Neural crest cell (in vitro differentiated cells): ENCODE measurements at regions not wholly inside any gene's neighbourhood (a gene's known extent, or its start where the extent isn't known, plus 50 kb on each side); places are given as distances from the start of the nearest gene placed in this dataset.
"Not testable (repeated sequence)": the region's sequence is repeated elsewhere in the genome, so short reads cannot be mapped to it uniquely, and the experiment has no call there.

Source experiments
- DNase-seq: peaks from one replicate; pipeline ENCODE4 v3.0.0; 2021; ENCODE audit warnings: low read depth, mixed read lengths, low spot score
- H3K27ac Mint-ChIP-seq: one replicate; pipeline ENCODE4 v1.8.0; 2021; ENCODE audit warnings: mild to moderate bottlenecking, mixed read lengths; ENCODE audit not compliant: unreplicated experiment
- H3K27me3 Mint-ChIP-seq: 2 replicates; pipeline ENCODE4 v1.8.0; 2021; ENCODE audit warnings: low read depth, mild to moderate bottlenecking, mixed read lengths
- H3K36me3 Mint-ChIP-seq: 2 replicates; pipeline ENCODE4 v1.8.0; 2021; ENCODE audit warnings: low read depth, mild to moderate bottlenecking, mixed read lengths
- H3K4me1 Mint-ChIP-seq: 2 replicates; pipeline ENCODE4 v1.8.0; 2021; ENCODE audit warnings: mixed read lengths
- H3K4me3 Mint-ChIP-seq: one replicate; pipeline ENCODE4 v1.8.0; 2021; ENCODE audit warnings: mild to moderate bottlenecking, mixed read lengths
- H3K9me3 Mint-ChIP-seq: 2 replicates; pipeline ENCODE4 v1.8.0; 2021; ENCODE audit warnings: mixed read lengths

DNA sequence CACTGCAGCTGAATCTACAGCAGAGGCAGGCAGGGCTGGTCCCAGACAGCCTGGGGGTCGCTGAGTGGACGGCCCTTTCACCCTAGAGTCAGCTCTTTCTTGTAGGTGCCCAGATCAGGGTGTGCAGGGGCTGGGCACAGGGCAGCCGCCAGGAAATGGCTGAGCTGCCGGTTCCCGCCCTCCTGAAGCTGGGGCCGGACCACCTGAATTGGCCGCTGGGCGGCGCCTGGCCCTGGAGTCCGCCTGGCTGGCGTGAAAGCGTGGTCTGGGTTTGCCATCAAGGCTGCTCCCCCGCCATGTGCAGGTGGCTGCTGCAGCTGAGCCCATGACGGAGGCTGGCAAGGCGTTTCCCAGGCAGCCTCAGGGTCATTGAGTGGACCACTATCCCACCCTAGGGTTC lies 85.7 kb downstream of the POTEM start:
- not testable (repeated sequence) for H3K27ac Mint-ChIP-seq, H3K4me3 Mint-ChIP-seq, H3K4me1 Mint-ChIP-seq, H3K27me3 Mint-ChIP-seq, H3K9me3 Mint-ChIP-seq, H3K36me3 Mint-ChIP-seq, DNase-seq

DNA sequence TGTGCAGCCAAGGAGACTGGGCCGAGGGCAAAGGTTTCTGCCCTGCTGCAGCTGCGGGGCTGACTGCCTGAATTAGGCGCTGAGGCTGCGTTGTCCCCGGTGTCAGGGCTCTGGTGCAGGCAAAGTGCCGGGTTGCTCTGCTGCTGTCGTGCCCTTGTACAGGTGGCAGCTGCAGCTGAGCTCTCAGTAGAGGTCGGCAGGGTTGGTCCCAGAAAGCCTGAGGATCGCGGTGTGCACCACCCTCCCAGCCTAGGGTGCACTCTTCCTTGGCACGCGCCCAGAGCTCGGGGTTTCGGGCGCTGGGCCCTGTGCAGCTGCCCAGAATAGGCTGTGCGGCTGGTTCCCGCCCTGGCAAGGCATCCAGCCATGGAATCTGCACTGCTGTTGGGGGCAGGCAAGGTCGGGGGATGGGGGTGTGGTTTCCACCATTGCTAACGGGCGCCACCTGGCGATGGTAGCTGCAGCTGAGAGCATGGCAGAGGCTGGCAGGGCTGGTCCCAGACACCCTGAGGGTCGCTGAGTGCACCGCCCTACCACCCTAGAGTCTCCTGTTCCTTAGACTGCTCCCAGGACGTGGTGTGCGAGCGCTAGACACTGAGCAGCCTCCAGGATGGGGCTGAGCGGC lies 86.3 kb downstream of the POTEM start:
- H3K4me3 Mint-ChIP-seq, H3K9me3 Mint-ChIP-seq, H3K27me3 Mint-ChIP-seq, H3K4me1 Mint-ChIP-seq, H3K27ac Mint-ChIP-seq, H3K36me3 Mint-ChIP-seq, DNase-seq: not testable (repeated sequence)

DNA sequence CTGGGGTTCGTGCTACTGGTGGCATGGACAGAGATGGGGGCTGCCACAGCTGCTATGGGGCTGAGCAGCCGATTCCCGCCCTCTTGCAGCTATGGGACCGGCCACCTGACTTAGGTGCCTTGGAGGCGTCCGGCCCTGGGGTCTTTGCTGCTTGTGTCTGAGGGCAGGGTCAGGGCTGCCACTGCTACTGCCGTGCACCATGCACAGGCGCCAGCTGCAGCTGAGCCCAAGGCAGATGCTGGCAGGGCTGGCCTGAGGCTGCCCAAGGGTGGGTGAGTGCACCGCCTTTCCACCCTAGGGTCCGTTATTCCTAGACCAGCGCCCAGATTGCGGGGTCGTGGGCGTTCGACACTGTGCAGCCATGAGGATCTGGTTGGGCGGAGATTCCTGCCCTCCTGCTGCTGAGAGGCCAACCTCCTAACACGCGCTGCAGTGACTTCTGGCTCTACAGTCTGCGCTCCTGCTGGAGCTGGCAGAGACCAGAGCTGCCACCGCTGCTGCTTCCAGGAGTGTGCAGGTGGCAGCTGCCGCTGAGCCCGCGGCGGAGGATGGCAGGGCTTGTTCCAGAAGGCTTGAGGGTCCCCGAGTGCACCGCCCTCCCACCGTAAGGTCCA lies 87.0 kb downstream of the POTEM start:
- H3K4me3 Mint-ChIP-seq, DNase-seq, H3K4me1 Mint-ChIP-seq, H3K9me3 Mint-ChIP-seq, H3K27ac Mint-ChIP-seq, H3K27me3 Mint-ChIP-seq, H3K36me3 Mint-ChIP-seq: not testable (repeated sequence)

DNA sequence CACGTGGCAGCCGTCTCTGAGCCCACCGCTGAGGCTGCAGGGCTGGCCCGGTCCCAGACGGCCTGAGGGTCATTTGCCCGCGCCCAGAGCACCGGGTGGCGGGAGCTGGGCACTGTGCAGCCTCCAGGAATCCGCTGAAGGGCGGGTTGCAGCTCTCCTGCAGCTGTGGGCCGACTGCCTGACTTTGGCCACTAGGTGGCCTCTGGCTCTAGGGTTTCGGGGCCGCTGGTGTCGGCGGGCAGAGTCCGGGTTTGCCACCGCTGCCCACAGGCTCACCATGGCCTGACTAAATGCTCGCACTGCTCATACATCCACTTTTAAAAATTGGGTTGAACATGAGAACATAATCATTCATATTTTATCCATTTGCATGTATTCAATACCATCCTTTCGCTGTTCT lies 87.7 kb downstream of the POTEM start:
- H3K4me3 Mint-ChIP-seq, H3K9me3 Mint-ChIP-seq, DNase-seq, H3K4me1 Mint-ChIP-seq, H3K27me3 Mint-ChIP-seq, H3K36me3 Mint-ChIP-seq, H3K27ac Mint-ChIP-seq: not testable (repeated sequence)

DNA sequence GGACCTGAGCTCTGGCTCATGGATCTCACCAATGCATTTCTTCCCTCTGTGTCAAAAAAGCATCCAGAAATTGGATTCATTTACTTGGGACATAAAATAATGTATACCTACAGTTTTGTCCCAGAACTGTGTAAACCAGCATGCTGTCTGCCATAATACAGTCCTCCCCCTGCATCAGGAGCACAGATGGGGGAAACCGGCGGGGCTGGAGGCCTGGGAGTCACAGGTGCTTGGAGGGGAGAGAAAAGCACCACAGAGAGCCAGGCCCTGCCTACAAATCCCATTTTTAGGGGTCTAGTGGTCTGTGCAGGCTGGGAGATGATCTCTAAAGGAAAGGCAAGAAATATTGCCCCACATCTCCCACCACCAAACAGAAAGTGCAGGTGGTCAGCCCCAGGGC lies 91.8 kb downstream of the POTEM start:
- not testable (repeated sequence) for H3K27ac Mint-ChIP-seq, H3K4me3 Mint-ChIP-seq, DNase-seq, H3K4me1 Mint-ChIP-seq, H3K9me3 Mint-ChIP-seq, H3K27me3 Mint-ChIP-seq, H3K36me3 Mint-ChIP-seq

DNA sequence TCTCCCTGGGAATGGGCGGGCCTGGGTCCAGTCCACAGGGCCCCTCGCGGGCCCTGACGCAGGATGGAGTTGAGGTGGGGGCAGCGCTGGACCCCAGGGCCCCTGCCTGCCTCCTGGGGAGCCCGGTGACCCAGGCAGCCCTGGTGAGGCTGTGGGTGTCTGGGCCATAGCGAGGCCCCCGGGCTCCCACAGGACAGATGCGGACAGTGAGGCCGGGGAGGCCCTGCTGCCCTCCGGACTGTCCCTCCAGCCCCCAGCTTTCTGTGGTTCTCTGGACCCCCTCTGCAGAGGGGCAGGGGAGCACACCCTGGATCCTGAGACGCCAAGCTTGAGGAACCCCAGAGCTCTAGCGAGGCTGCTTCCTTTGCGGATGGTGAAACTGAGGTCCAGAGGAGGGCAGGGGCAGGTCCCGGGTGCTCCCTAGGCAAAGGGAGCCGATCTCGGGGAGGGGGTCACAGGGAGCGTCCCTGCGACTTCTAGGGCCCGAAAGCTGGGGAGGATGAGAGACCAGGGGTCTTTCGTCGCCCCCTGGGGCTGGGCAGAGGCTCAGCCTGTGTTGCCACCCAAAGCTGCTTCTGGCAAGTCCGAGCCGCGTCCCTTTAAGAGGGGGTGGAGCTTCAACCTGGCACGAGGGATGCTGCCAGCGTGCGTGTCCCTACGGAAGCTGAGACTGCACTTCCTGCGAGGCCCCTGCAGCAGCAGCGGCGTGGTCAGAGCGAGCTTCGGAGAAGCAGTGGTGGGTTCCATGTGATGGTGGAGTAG lies 94.6 kb downstream of the POTEM start:
- not testable (repeated sequence) for H3K4me3 Mint-ChIP-seq, H3K27ac Mint-ChIP-seq, H3K27me3 Mint-ChIP-seq, H3K9me3 Mint-ChIP-seq, H3K36me3 Mint-ChIP-seq, DNase-seq, H3K4me1 Mint-ChIP-seq

DNA sequence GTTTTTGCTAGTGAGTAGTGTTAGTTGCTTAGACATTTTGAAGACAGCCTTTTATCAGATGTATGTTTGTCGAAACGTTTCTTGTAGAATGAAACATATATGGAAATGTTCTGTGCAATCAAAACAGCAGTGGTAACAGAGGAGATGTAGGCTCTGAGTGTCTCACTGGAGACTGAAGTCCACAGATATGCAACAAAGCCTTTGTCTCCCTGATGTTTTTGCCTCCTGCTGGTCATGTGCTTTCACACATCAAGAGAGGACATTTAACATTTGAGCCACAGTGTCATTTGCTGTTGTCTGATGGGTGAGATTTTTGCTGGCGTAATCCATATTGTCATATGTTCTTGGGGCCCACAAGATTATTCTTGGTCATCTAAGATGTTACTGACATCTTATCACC lies 101.7 kb downstream of the POTEM start:
- not testable (repeated sequence) for H3K4me3 Mint-ChIP-seq, H3K36me3 Mint-ChIP-seq, H3K4me1 Mint-ChIP-seq, H3K27me3 Mint-ChIP-seq, DNase-seq, H3K27ac Mint-ChIP-seq, H3K9me3 Mint-ChIP-seq

DNA sequence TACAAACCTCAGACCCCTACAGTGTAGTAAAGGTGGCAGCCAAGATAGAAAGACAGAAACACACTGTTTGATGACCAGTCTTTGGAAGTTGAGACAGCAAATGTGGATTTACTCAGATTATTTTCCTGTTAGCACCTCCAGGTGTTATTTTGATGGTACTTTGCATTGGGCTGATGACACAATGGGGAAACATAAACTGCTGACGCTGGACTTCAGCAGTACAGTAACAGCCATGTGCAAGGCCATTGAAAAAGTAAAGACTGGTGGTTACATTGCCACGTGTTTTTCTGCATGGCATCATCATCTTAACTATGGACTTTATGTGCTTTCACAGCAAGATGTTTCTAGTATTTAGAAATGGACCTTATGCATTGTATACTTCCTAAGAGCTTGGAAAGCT lies 105.3 kb downstream of the POTEM start:
- DNase-seq, H3K4me1 Mint-ChIP-seq, H3K27me3 Mint-ChIP-seq, H3K27ac Mint-ChIP-seq, H3K36me3 Mint-ChIP-seq, H3K9me3 Mint-ChIP-seq, H3K4me3 Mint-ChIP-seq: not testable (repeated sequence)

DNA sequence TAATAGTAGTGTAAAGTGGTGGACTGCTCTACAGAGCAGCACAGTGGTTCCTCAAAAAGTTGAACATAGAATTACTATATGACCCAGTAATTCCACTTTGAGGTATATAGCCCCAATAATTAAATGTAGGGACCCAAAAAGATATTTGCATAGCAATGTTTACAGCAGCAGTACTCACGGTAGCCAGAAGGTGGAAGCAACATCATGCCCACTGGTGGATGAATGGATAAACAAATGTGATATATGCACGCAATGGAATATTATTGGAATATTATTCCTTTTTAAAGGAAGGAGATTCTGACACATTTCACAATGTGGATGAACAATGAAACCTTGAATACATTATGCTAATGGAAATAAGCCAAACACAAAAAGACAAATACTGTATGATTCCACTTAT lies 121.4 kb downstream of the POTEM start:
- H3K36me3 Mint-ChIP-seq, H3K27ac Mint-ChIP-seq, H3K4me3 Mint-ChIP-seq, H3K27me3 Mint-ChIP-seq, DNase-seq, H3K4me1 Mint-ChIP-seq, H3K9me3 Mint-ChIP-seq: not testable (repeated sequence)

DNA sequence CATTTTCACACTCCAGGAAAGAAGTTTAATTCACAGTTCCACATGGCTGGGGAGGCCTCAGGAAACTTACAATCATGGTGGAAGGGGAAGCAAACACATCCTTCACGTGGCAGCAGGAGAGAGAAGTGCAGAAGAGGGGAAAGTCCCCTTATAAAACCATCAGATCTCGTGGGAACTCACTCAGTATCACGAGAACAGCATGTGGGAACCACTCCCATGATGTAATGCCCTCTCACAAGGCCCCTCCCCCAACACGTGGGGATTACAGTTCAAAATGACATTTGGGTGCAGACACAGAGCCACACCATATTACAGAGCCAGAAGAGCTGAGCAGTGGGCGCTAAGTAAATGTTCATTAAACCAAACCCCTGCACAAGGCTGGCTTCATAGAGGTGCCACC lies 126.0 kb downstream of the POTEM start:
- H3K27me3 Mint-ChIP-seq, H3K4me3 Mint-ChIP-seq, H3K27ac Mint-ChIP-seq, DNase-seq, H3K9me3 Mint-ChIP-seq, H3K4me1 Mint-ChIP-seq, H3K36me3 Mint-ChIP-seq: not testable (repeated sequence)

DNA sequence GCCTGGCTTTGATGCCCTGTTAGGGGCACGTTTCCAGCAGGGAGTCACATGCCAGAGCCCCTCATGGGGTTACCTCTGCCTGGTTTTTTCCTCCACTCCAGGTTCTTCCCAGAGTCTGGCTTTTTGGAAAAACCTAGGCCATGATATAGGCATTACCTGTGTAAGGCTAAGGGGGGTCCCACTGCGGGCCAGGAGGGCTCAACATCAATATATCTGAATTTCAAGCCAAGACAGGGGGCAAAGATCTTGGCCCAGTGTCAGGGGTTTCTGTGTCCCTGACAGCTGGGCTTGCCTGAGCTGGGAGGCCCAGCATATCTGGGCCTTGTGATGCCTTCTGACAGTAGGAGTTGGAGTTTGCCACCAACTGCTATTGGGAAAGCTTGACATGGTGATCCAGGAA lies 127.5 kb downstream of the POTEM start:
- not testable (repeated sequence) for H3K27me3 Mint-ChIP-seq, H3K4me1 Mint-ChIP-seq, H3K9me3 Mint-ChIP-seq, H3K36me3 Mint-ChIP-seq, DNase-seq, H3K27ac Mint-ChIP-seq, H3K4me3 Mint-ChIP-seq

DNA sequence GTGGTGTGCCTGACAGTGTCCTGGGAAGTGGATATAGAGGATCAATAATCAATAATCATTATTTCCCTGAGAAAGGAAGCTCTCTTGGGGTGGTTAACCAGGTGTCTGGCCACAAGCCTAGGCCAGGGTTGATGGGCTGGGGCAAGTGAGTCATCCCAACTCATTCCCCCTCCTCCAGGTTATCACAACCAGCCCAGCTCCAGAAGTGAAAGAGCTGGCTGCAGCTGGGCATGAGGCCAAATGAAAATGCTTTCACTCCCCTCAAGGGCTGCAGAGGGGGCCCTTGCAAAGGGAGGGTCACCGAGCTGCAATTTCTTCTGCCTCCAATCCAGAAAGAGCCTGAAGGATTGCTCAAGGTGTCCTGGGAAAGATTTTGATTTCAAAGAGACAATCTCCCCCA lies 127.9 kb downstream of the POTEM start:
- H3K4me3 Mint-ChIP-seq, H3K4me1 Mint-ChIP-seq: not testable (repeated sequence)

DNA sequence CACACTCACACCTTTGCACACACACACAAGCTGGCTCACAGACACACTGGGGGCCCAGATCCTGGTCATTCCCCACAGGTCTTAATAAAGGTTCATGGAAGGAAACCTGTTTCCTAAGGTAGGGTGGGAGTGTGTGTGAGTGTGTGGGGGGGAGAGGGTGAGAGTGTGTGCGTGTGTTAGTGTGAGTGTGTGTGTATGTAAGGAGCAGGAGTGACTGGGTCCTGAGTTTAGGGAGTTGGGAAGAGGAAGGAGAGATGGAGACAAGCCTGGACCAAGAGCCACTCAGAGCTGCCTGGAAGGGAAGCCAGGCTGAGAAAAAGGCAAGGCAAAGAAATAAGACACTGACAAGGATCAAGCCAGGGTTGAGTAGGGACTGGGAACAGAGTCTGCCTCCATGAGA lies 129.2 kb downstream of the POTEM start:
- H3K36me3 Mint-ChIP-seq, H3K4me1 Mint-ChIP-seq, H3K27ac Mint-ChIP-seq, H3K9me3 Mint-ChIP-seq, H3K27me3 Mint-ChIP-seq, H3K4me3 Mint-ChIP-seq, DNase-seq: not testable (repeated sequence)

More for the DNA sequence above, 127.9 kb downstream of the POTEM start:
- not testable (repeated sequence) for DNase-seq, H3K9me3 Mint-ChIP-seq, H3K27ac Mint-ChIP-seq, H3K36me3 Mint-ChIP-seq, H3K27me3 Mint-ChIP-seq

DNA sequence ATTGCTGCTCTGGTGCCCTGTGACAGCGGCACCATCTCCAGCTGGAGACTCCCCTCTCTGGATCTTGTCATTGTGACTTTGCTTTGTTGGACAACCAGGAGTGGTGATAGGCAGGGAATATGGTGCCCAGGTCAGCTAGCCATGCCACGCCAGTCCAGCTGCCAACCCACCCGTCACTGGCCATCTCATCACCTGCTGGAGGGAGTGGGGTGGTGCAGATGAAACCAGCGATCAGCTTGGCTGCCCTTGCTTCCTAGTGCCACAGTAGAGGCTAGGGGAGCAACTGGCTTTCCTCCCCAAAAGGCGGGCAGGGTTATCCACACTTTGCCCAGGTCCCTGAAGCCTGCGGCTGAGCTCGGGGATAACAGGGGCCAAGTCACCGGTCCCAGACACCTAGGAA lies 129.6 kb downstream of the POTEM start:
- DNase-seq, H3K27me3 Mint-ChIP-seq, H3K36me3 Mint-ChIP-seq, H3K4me1 Mint-ChIP-seq, H3K9me3 Mint-ChIP-seq, H3K27ac Mint-ChIP-seq, H3K4me3 Mint-ChIP-seq: not testable (repeated sequence)
